ENCODE measurements at regions not wholly inside any gene's neighbourhood (a gene's known extent, or its start where the extent isn't known, plus 50 kb on each side); places are given as distances from the start of the nearest gene placed in this dataset.

- H3K4me1 ChIP-seq, result peaks cover 0 to 5% (median 0%) of the 10 kb centered on the region in 3 donors
- no peak for DNase-seq
- 29 to 51% methylated on average over 9 of the region's 9 CpGs for WGBS, 2 donors
- H3K9me3 ChIP-seq, result no peaks in the 10 kb centered on the region
- H3K27ac ChIP-seq, result no peak overlapping the region
- TF ChIP-seq, protein P1, sequence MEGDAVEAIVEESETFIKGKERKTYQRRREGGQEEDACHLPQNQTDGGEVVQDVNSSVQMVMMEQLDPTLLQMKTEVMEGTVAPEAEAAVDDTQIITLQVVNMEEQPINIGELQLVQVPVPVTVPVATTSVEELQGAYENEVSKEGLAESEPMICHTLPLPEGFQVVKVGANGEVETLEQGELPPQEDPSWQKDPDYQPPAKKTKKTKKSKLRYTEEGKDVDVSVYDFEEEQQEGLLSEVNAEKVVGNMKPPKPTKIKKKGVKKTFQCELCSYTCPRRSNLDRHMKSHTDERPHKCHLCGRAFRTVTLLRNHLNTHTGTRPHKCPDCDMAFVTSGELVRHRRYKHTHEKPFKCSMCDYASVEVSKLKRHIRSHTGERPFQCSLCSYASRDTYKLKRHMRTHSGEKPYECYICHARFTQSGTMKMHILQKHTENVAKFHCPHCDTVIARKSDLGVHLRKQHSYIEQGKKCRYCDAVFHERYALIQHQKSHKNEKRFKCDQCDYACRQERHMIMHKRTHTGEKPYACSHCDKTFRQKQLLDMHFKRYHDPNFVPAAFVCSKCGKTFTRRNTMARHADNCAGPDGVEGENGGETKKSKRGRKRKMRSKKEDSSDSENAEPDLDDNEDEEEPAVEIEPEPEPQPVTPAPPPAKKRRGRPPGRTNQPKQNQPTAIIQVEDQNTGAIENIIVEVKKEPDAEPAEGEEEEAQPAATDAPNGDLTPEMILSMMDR (IDR thresholded peaks at IDR 0.05), result no peak
- TF ChIP-seq POLR2A (IDR thresholded peaks at IDR 0.05), result no peak
- no peaks in the 10 kb centered on the region for H3K36me3 ChIP-seq
- no peak overlapping the region for H3K4me3 ChIP-seq
- peaks cover 0 to 5% (median 0%) of the 10 kb centered on the region in 4 donors for H3K27me3 ChIP-seq
- intact Hi-C loops (cut with DNase I), result no loop called here
Observed at GRCh38 chr2:7844414-7844965, 837.4 kb upstream of the ID2 start.

- peaks cover 0 to 5% (median 0%) of the 10 kb centered on the region in 3 donors for H3K4me1 ChIP-seq
- intact Hi-C loops (cut with DNase I), result no loop called here
- no peak overlapping the region for H3K4me3 ChIP-seq
- no peaks in the 10 kb centered on the region for H3K9me3 ChIP-seq
- H3K36me3 ChIP-seq, result no peaks in the 10 kb centered on the region
- peaks cover 0 to 5% (median 0%) of the 10 kb centered on the region in 4 donors for H3K27me3 ChIP-seq
- TF ChIP-seq, protein P1 (IDR thresholded peaks at IDR 0.05), result no peak
- TF ChIP-seq POLR2A (IDR thresholded peaks at IDR 0.05), result no peak
- no peak overlapping the region for H3K27ac ChIP-seq
- no peak for DNase-seq
- WGBS, 2 donors, result 28 to 64% methylated on average over 2 of the region's 2 CpGs
Observed at GRCh38 chr2:7845332-7845731, 836.5 kb upstream of the ID2 start.

GRCh38 chr2:7846607-7847006, 835.2 kb upstream of the ID2 start:
- no peak for DNase-seq
- no peaks in the 10 kb centered on the region for H3K9me3 ChIP-seq
- TF ChIP-seq, protein P1 (IDR thresholded peaks at IDR 0.05), result no peak
- no peak for TF ChIP-seq POLR2A (IDR thresholded peaks at IDR 0.05)
- intact Hi-C loops (cut with DNase I), result no loop called here
- no peak overlapping the region for H3K4me3 ChIP-seq
- no peaks in the 10 kb centered on the region for H3K36me3 ChIP-seq
- WGBS, 2 donors, result 87 to 100% methylated on average over 2 to 5 of the region's 5 CpGs
- no peak overlapping the region for H3K27ac ChIP-seq
- peaks cover 0 to 5% (median 0%) of the 10 kb centered on the region in 4 donors for H3K27me3 ChIP-seq
- peaks cover 0 to 5% (median 0%) of the 10 kb centered on the region in 3 donors for H3K4me1 ChIP-seq

DNA sequence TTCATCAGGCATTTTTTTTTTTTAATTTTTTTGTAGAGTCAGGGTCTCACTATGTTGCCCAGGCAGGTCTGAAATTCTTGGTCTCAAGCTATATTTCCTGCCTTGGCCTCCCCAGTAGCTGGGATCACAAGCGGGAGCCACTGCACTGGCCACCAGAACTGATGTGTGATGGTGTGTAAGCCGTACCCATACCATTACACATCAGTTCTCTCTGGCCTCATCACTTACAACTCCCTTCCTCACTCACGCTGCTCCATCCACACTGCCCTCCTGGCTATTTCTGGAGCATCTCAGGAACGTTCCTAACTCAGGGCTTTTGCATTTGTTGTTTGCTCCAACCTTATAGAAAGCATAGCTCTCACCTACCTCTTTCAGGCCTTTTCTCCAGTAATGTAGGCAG, 834.5 kb upstream of the ID2 start:
- WGBS, 2 donors, result 82 to 90% methylated on average over 2 to 4 of the region's 4 CpGs
- Histone ChIP-seq H3K4me1 (peaks cover 0 to 5% (median 0%) of the 10 kb centered on the region in 3 donors), H3K27ac (no peak overlapping the region), H3K27me3 (peaks cover 0 to 5% (median 0%) of the 10 kb centered on the region in 4 donors), H3K4me3 (no peak overlapping the region), H3K9me3 (no peaks in the 10 kb centered on the region), H3K36me3 (no peaks in the 10 kb centered on the region)
- TF ChIP-seq, protein P1 (IDR thresholded peaks at IDR 0.05), result no peak
- no peak for TF ChIP-seq POLR2A (IDR thresholded peaks at IDR 0.05)
- intact Hi-C loops (cut with DNase I), result no loop called here
- no peak for DNase-seq

DNA sequence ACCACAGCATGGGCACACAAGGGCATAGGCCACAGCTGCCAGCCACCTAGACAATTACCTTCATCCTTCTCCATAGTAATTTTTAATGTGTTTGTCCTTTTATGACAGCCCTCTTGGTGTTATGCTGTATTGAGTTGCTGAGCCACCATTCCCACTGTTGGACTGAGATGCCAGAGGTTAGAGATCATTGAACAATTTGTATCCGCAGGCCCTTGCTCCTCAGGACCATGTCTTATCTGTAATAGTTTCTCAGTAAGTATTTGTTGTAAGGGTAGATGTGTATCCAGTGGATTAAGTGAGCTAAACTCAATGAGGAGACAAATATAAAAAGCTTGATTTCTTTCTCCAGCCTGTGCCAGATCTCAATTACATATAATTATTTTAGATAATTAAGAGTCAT, 832.8 kb upstream of the ID2 start:
- Histone ChIP-seq H3K9me3 (no peaks in the 10 kb centered on the region), H3K27me3 (peaks cover 0 to 5% (median 0%) of the 10 kb centered on the region in 4 donors), H3K36me3 (no peaks in the 10 kb centered on the region), H3K4me3 (no peak overlapping the region), H3K4me1 (peaks cover 0 to 5% (median 0%) of the 10 kb centered on the region in 3 donors), H3K27ac (no peak overlapping the region)
- DNase-seq, result no peak
- WGBS, 2 donors, result 69 to 87% methylated on average over 1 of the region's 1 CpG
- TF ChIP-seq, protein P1 (IDR thresholded peaks at IDR 0.05), result no peak
- no peak for TF ChIP-seq POLR2A (IDR thresholded peaks at IDR 0.05)
- intact Hi-C loops (cut with DNase I), result no loop called here
